GM21717 (cell line): ENCODE measurements at regions not wholly inside any gene's neighbourhood (a gene's known extent, or its start where the extent isn't known, plus 50 kb on each side); places are given as distances from the start of the nearest gene placed in this dataset.
A peak's percentile ranks its signal among the peaks of the same experiment; 100 is the strongest.

Experiments used
- ATAC-seq: cut with Tn5 transposase; IDR thresholded peaks from one replicate; pipeline ENCODE4 v1.9.1; 2021; ENCODE audit warnings: mild to moderate bottlenecking, moderate library complexity; ENCODE audit not compliant: unreplicated experiment

- ATAC-seq = no peak
These were observed 935.0 kb upstream of the INTU start for GRCh38 chr4:126697748-126698147.

DNA sequence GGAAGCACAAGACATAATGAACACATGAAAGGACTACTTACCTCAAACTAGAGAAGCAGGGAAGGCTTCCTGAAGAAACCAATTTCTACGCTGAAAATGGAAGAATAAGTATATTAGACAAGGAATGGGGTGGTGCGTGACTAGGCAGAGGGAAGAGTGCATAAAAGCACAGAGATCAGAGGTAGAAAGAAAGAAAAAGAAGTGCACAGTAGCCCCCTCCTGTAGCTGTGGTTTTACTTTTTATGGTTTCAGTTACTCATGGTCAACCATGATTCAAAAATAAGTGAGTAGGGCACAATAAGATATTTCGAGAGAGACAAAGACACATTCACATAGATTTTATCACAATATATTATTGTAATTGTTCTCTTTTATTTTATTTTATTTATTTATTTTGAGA lies 934.5 kb upstream of the INTU start:
- ATAC-seq = no peak

DNA sequence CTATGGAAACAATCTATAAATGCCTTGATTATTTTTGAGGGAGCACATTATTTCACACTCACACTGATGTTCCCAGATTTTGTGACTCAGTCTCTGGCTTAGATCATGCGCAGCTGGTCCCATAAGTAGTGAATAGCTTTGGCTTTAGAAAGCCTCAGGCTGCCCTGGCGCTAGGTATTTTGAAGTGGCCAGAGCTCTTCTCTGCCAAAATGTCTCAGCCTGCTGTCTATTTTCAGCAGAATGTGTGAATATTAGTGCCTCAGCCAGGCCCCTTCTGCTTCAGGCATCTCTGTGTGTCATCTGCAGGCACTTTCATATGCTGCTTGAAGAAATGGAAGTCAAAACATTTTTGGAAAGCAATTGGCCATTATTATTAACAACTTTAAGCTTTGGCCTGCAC lies 931.0 kb upstream of the INTU start:
- ATAC-seq = no peak

GRCh38 chr4:126702747-126703146 lies 930.0 kb upstream of the INTU start:
- no peak for ATAC-seq

- ATAC-seq = no peak
These were observed 927.5 kb upstream of the INTU start for GRCh38 chr4:126705266-126705665.

GRCh38 chr4:126708716-126709115 lies 924.0 kb upstream of the INTU start:
- ATAC-seq = no peak

DNA sequence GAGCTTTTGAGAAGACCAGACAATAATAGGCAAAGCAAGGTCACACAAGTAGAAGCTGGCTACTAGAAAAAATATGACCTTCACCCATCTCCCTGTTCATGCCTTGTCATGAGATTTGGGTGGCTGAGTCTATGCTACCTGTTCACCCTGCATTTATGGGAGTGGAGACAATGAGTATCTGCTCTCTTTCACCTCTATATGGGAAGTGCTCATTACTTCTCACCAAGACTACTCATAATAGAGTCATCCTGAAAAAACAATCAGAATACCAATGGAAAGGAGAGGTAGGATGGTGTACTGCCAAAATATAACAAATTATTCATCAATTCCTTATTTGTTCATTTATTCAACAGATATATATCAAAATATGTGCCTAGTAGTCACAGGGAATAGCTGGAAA lies 921.8 kb upstream of the INTU start:
- no peak for ATAC-seq

GRCh38 chr4:126715067-126715466 lies 917.7 kb upstream of the INTU start:
- no peak for ATAC-seq

- ATAC-seq = no peak
These were observed 917.1 kb upstream of the INTU start for GRCh38 chr4:126715681-126716080.

DNA sequence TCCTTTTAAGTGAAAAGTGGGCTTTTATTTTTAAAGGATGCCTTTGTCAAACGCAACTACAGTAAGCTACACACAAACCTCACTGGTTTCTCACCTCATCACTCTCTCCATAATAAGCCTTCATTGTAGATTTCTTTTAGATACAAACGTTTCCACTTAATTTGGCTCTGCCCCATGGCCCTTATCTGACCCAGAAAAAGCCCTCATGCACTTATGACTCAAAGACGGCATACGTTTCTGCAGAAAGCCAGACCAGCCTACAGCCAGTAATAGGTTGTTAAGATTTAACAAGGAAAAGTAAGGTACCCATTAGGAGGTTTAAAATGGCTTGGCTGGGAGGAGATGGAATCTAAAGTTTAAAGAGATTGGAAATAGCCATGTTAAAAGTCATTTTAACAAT lies 914.6 kb upstream of the INTU start:
- ATAC-seq = no peak

- ATAC-seq = no peak
These were observed 912.9 kb upstream of the INTU start for GRCh38 chr4:126719852-126720251.

GRCh38 chr4:126725906-126726305 lies 906.9 kb upstream of the INTU start:
- no peak for ATAC-seq

GRCh38 chr4:126727461-126727860 lies 905.3 kb upstream of the INTU start:
- ATAC-seq = no peak

DNA sequence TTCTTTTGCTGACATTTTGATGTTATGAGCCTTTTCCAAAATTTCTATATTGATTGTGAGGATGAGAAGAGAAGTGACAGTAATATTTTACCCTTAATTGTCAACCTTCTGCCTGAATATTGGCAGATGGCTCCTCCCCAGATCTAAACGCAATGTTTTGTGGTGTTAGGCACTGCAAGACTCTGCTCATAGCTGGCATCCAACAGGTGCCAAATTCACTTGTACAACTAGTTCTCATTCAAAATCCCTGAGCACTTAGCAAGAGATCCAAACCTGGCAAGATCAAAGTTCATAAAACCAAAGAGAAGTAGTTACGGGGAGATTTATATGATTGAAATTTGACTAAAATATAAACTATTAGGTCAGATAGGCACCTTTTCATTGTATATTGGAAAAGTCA lies 901.7 kb upstream of the INTU start:
- no peak for ATAC-seq

- no peak for ATAC-seq
These were observed 899.5 kb upstream of the INTU start for GRCh38 chr4:126733301-126733700.

GRCh38 chr4:126734465-126734864 lies 898.3 kb upstream of the INTU start:
- no peak for ATAC-seq

GRCh38 chr4:126735294-126736132 lies 897.2 kb upstream of the INTU start:
- ATAC-seq = no peak

DNA sequence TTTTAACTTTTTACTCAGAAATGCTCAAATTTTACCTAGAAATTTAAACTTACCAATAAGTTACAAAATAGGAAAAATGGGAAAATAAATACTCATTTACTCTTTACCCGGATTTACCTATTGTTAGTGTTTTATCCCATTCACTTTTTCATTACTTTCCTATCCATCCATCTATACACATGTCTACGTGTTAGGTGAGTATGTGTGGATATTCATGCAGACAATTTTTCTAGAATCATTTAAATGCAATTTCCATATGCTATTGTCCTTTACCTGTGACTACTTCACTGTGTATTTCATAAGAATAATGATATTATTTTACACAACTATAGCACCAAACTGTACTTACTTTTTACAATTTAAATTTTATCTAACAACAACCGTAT lies 896.6 kb upstream of the INTU start:
- no peak for ATAC-seq

- no peak for ATAC-seq
These were observed 894.7 kb upstream of the INTU start for GRCh38 chr4:126737899-126738526.

- no peak for ATAC-seq
These were observed 894.2 kb upstream of the INTU start for GRCh38 chr4:126738527-126738923.

DNA sequence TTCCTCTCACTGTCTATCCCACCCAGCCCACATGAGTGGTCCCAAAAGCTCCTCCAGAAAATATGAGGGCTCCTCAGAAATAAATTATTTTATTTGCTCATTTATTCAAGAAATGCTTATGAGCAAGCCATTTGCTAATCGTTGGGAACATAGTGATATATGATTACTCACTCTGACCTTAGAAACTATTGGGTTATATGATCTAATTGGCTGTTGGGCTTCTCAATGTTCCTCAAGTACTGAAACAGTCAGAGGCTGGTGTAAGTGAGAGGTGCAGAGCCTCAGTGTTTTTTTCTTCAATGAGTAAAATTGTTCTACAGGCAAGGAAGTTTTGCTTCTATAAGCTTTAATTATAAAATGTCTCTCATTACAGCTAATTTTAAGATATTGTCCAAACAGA lies 893.8 kb upstream of the INTU start:
- ATAC-seq = no peak

DNA sequence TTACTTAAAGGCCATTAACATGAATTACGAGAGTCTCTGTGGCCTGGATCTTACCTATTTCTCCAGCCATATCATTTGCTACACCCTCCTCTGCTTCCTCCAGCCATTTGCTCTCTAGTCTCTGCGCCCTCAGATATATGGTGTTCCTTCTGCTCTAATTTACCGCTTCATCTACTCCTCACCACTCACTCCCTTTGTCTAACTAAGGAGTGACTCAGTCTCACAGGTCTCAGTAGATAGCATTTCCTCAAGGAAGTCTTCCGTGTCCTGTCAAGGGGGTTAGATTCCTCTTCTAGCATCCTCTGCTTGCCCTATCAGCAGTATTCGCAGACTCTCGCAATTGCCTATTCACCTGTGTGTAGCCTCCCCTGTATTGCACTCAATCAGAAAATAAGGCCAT lies 892.1 kb upstream of the INTU start:
- no peak for ATAC-seq

DNA sequence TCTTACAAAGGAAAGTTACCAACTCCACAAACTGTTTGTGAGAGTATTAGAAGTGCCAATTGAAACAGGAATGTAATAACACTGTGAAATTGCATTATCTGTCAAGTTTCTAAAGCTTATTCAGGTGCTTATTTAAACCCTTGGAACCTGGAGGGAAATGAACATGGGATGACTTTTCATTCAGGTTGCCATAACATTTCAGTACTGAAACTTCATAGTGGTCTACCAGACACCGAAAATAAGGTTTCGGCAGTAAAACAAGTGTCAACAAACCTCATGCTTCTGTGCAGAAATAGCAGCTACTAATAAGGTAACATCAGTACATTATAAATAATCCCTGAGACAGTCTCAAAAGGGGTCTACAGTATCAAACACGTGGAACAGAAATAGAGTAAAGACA lies 890.7 kb upstream of the INTU start:
- peak; percentile 70 for ATAC-seq
